Left ventricle myocardium superior (tissue), 1 donor: ENCODE measurements at regions not wholly inside any gene's neighbourhood (a gene's known extent, or its start where the extent isn't known, plus 50 kb on each side); places are given as distances from the start of the nearest gene placed in this dataset.
"Not testable (repeated sequence)": the region's sequence is repeated elsewhere in the genome, so short reads cannot be mapped to it uniquely, and the experiment has no call there.

Experiments used
- ATAC-seq: fragments of 200-7000 bp; cut with Tn5 transposase; one replicate; pipeline ENCODE4 v1.9.1; 2020; ENCODE audit warnings: mild to moderate bottlenecking, moderate library complexity
- DNase-seq: peaks from one replicate; pipeline ENCODE4 v3.0.0-alpha.2; 2020
- intact Hi-C: fragments of 100-400 bp; cut with micrococcal nuclease; formaldehyde crosslinking; loops from one replicate; pipeline ENCODE4 v1.11.0; 2022
- donor health status: DM: no; HTN: yes; CAD: no; lungs with severe emphysema.

DNA sequence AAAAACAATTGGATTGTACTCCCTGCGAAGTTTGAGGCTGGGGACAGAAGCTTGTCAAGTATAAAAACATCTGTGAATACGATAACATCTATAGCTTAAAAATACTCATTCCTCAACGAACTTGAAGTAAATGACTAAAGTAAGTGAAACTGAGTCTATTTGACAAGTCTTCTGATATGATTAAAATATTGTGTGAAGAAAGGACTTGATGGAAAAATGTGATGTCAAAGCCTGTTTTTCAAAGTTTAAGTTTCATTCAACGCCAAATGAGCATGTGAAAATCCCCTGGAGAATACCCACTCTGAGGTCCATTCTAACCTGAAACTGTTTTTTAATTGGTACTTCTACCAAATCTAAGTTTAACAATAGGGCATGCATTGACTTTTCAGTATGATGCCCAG, 122.3 kb upstream of the MDFIC start:
- no peak for DNase-seq
- no peak for ATAC-seq
- intact Hi-C loops, result no loop called here

DNA sequence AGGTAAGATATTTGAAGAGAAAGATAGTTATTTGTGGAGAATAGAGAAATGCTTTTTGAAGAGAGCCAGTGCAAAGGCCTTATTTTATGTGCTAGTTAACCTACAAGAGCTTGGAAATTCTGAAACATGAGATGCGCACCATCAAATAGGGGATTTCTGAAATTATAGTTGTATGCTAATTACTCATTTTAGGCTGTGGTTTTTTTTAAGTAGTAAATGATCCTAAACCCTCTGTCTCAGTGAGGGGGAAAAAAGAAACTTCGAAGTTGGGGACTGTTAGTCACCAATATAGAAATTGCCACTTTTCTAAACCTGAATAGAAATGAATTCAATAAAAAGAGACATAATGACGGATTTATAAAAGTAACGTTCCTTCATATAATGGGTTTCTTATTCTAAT, 119.3 kb upstream of the MDFIC start:
- intact Hi-C loops, result no loop called here
- DNase-seq (no peak), ATAC-seq (no peak)

- ATAC-seq, result no peak
- no peak for DNase-seq
- intact Hi-C loops, result no loop called here
Observed at GRCh38 chr7:114806590-114807162, 115.2 kb upstream of the MDFIC start.

DNA sequence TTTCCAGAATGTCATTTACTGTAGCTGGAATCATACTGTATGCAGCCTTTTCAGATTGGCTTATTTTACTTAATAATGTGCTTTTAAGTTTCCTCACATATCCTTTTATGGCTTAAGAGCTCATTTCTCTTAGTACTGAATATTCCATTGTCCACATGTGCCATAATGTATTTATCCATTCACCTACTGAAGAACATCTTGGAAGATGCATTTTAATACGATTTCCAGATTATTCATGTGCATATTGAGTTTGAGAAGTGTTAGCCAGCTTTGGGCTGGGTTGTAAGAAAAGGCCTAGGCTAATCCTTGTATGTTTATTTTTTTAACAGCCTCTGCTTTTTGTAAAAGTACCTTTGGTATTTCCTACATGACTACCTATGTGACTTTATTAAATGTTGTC, 109.3 kb upstream of the MDFIC start:
- intact Hi-C loops, result no loop called here
- ATAC-seq (no peak), DNase-seq (no peak)

GRCh38 chr7:114813624-114814023, 108.3 kb upstream of the MDFIC start:
- ATAC-seq, result no peak
- intact Hi-C loops, result no loop called here
- no peak for DNase-seq

DNA sequence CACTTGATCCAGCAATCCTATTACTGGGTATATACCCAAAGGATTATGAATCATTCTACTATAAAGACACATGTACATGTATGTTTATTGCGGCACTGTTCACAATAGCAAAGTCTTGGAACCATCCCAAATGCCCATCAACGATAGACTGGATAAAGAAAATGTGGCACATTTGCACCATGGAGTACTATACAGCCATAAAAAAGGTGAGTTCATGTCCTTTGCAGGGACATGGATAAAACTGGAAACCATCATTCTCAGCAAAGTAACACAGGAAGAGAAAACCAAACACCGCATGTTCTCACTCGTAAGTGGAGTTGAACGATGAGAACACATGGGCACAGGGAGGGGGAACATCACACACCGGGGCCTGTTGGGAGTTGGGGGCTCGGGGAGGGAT, 104.9 kb upstream of the MDFIC start:
- ATAC-seq, intact Hi-C loops, DNase-seq: not testable (repeated sequence)

GRCh38 chr7:114818501-114818900, 103.4 kb upstream of the MDFIC start:
- no peak for DNase-seq
- no peak for ATAC-seq
- intact Hi-C loops, result no loop called here

- intact Hi-C loops, result no loop called here
- DNase-seq (no peak), ATAC-seq (no peak)
Observed at GRCh38 chr7:114819616-114820362, 102.1 kb upstream of the MDFIC start.

DNA sequence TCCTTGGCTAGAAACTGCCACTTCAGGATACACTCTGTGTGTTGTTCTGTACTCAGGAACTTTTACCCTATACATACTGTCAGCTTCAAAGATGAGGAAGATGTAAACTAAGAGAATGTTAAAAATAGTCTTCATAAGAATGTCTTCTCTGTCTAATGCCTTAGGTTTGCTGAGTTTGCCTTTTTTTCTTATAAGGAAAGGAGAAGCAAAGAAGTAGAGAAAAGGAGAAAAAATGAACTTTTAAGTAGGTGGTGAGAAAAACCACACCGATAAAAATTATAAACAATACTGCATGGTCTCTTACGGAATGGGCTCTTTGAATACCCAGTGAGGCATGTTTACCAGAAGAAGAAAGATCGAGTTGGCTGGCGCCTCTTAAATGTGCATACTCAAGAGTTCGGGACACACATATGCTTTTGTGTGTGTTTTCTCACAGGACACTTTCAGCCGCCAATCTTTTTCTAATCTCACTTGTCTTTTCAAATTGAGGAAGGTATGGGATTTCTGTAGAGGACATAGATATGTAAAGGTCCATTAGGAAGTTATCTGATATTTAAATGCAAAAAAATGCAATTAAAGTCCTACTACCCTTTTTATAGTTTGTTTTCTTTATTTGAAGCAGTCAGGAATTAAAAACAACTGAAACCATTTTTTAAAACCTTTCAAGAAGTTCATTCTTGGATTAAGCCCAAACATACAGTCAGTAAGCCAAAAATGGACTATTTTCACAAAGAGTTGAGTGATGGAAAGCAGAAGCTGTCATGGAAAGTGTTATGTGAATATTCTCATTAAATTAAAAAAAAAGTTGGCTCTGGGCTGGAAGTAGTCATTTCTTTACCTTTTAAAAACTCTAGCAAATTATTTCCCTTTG, 100.6 kb upstream of the MDFIC start:
- intact Hi-C loops, result no loop called here
- ATAC-seq (no peak), DNase-seq (no peak)

DNA sequence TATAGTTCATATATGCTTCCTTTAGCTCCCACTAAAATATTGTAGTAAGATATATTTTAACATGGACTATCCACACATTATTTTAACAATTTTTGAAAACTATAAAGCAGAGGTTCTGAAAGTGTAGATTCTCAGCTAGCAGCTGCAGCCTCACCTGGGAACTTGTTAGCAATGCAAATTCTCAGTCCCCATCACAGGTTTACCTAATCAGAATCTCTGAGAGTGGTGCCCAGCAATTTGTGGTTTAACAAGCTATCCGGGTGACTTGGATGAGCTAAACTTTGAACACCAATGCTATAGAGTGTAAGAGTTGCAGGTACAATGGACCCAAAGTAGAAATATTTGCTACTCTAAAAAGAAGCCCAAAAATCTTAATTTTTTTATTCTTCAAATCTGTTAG, 99.8 kb upstream of the MDFIC start:
- DNase-seq (no peak), ATAC-seq (no peak)
- intact Hi-C loops, result no loop called here

GRCh38 chr7:114822844-114823243, 99.0 kb upstream of the MDFIC start:
- intact Hi-C loops, result no loop called here
- ATAC-seq, result no peak

DNA sequence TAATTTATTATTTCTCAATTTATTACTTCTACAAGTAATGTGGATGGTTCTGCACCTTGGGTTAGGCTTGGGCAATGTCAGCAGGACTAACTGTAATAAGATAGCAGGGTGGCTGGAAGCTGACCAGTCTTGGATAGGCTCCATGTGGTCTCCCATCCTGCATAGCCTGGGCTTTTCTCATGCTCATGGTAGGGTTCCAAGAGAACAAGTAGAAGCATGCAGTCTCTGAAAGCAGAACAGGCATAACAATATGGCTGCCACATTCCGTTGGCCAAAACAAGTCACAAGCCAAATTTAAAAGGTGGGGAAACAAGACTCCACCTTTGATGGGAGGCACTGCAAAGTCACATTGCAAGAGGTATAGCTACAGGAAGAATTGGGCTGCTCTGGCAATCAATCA, 98.6 kb upstream of the MDFIC start:
- DNase-seq, result no peak
- no peak for ATAC-seq
- intact Hi-C loops, result no loop called here

More at GRCh38 chr7:114822844-114823243, 99.0 kb upstream of the MDFIC start:
- no peak for DNase-seq

DNA sequence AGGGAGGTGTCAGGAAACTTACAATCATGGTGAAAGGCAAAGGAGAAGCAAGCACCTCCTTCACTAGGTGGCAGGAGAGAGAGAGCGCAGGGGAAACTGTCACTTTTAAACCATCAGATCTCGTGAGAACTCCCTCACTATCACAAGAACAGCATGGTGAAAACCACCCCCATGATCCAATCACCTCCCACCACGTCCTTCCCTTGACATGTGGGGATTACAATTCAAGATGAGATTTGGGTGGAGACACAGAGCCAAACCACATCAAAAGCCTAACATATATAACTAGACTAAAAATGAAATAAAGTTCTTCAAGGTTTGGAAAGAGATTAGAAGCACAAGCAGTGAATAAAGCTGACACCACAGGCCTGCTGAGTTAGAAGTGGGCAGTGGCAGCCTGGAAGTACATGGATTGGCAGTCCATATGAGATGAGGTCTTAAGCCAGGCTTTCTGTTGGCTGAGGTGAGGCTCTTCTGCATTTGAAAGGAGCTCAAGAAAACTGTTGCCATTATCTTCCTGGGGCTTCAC, 96.4 kb upstream of the MDFIC start:
- ATAC-seq, result no peak
- DNase-seq, result no peak
- intact Hi-C loops, result no loop called here

DNA sequence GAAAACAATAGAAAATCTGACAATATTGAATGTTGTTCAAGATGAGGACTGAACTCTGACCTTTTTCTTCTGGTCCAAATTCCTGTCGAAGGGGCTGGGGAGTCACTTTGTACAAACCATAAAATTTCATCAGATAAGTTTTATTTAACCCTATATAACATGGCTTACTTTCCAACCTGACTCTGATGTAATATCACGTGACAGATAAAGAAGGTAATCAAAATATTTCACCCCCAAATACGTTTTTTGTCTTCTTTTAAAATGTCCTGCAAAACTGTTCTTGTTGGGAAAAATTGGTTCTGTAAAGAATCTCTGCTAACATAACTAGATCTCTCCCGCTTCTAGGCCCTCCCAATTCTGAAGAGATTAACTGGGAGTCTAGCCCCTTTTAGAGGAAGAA, 90.9 kb upstream of the MDFIC start:
- DNase-seq (no peak), ATAC-seq (no peak)
- intact Hi-C loops, result no loop called here

DNA sequence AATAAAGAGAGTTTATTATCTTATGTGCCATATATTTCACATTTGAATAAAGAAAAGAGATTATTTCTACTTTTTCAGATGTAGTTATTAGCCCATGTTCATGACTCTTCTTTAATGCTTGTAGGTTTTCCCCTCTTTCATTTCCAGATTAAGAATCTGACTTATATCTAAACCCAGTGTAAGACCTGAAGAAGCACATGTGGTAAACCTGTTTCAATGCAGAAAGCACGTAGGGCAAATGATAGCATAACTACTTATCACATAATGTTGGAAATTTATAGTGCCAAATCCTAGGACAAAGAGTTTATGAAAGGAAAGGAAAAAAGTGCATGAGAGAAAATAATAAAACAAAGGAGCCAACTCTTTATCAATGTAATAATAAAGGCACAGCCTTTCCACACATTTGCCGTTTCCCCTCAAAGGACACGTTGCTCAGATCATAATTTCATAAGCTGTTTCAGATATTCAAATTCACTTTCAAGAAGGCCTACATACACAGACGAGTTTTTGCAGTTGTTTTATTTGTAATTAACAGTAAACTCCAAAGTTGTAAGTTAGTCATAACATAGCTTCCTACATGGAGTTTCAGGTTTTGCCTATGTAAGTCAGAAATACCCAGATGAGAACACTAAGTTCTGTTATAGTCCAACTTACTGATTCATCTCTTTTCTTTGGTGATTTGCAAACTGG, 88.8 kb upstream of the MDFIC start:
- no peak for ATAC-seq
- DNase-seq, result no peak
- intact Hi-C loops, result no loop called here

GRCh38 chr7:114835303-114835702, 86.6 kb upstream of the MDFIC start:
- DNase-seq (no peak), ATAC-seq (no peak)

DNA sequence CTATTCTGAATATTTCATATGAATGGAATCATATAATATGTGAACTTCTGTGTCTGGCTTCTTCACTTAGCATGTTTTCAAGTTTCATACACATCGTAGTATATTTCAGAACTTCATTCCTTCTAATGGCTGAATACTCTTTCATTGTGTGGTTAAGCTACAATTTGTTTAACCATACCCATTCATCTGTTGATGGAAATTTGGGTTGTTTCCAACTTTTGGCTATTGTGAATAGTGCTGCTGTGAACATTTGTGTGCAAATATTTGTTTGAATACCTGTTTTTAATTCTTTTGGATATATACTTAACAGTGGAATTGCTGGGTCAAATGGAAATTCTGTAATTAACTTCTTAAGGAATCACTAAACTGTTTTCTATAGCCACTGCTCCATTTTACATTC, 86.0 kb upstream of the MDFIC start:
- ATAC-seq, result no peak
- intact Hi-C loops, result no loop called here
- no peak for DNase-seq

More at GRCh38 chr7:114835303-114835702, 86.6 kb upstream of the MDFIC start:
- intact Hi-C loops, result no loop called here

- ATAC-seq, result no peak
- intact Hi-C loops, result no loop called here
- DNase-seq, result no peak
Observed at GRCh38 chr7:114842551-114843065, 79.3 kb upstream of the MDFIC start.

GRCh38 chr7:114843102-114843501, 78.8 kb upstream of the MDFIC start:
- intact Hi-C loops, result no loop called here
- no peak for DNase-seq
- ATAC-seq, result no peak
